Pulmonary artery endothelial cell (primary cell): ENCODE measurements at regions not wholly inside any gene's neighbourhood (a gene's known extent, or its start where the extent isn't known, plus 50 kb on each side); places are given as distances from the start of the nearest gene placed in this dataset.
A peak's percentile ranks its signal among the peaks of the same experiment; 100 is the strongest.

Experiments
- DNase-seq: peaks from one replicate; pipeline ENCODE4 v3.0.0-alpha.2; 2011; ENCODE audit warnings: low read depth, low spot score

GRCh38 chr5:74954919-74955318 lies 88.7 kb upstream of the FAM169A start:
- no peak for DNase-seq

- no peak for DNase-seq
These were observed 87.9 kb upstream of the FAM169A start for GRCh38 chr5:74953937-74954720.

GRCh38 chr5:74953554-74953936 lies 87.4 kb upstream of the FAM169A start:
- no peak for DNase-seq

GRCh38 chr5:74952406-74952805 lies 86.2 kb upstream of the FAM169A start:
- DNase-seq, result no peak

- DNase-seq, result no peak
These were observed 85.7 kb upstream of the FAM169A start for GRCh38 chr5:74951865-74952264.

- DNase-seq, result no peak
These were observed 84.8 kb upstream of the FAM169A start for GRCh38 chr5:74950836-74951515.

GRCh38 chr5:74949976-74950375 lies 83.8 kb upstream of the FAM169A start:
- DNase-seq, result no peak

- no peak for DNase-seq
These were observed 81.9 kb upstream of the FAM169A start for GRCh38 chr5:74948031-74948546.

- no peak for DNase-seq
These were observed 80.3 kb upstream of the FAM169A start for GRCh38 chr5:74946471-74946870.

- no peak for DNase-seq
These were observed 79.5 kb upstream of the FAM169A start for GRCh38 chr5:74945561-74946165.

- DNase-seq, result no peak
These were observed 77.7 kb upstream of the FAM169A start for GRCh38 chr5:74943905-74944304.

- DNase-seq, result no peak
These were observed 76.6 kb upstream of the FAM169A start for GRCh38 chr5:74942622-74943286.

GRCh38 chr5:74940782-74941353 lies 74.7 kb upstream of the FAM169A start:
- no peak for DNase-seq

- no peak for DNase-seq
These were observed 72.2 kb upstream of the FAM169A start for GRCh38 chr5:74938250-74938933.

- DNase-seq, result no peak
These were observed 69.5 kb upstream of the FAM169A start for GRCh38 chr5:74935752-74936091.

GRCh38 chr5:74934949-74935751 lies 69.0 kb upstream of the FAM169A start:
- peak; percentile 71 for DNase-seq

GRCh38 chr5:74927336-74927735 lies 61.1 kb upstream of the FAM169A start:
- no peak for DNase-seq

GRCh38 chr5:74919487-74919886 lies 53.3 kb upstream of the FAM169A start:
- no peak for DNase-seq

- no peak for DNase-seq
These were observed 52.9 kb upstream of the FAM169A start for GRCh38 chr5:74919041-74919440.

- no peak for DNase-seq
These were observed 52.1 kb upstream of the FAM169A start for GRCh38 chr5:74918232-74918669.
